ENCODE measurements at regions not wholly inside any gene's neighbourhood (a gene's known extent, or its start where the extent isn't known, plus 50 kb on each side); places are given as distances from the start of the nearest gene placed in this dataset.
"Not testable (repeated sequence)": the region's sequence is repeated elsewhere in the genome, so short reads cannot be mapped to it uniquely, and the experiment has no call there.

GRCh38 chr5:17326600-17327037, 109.2 kb downstream of the BASP1 start:
- no peak for DNase-seq

GRCh38 chr5:17327048-17327625, 109.7 kb downstream of the BASP1 start:
- DNase-seq = no peak

GRCh38 chr5:17329571-17329970, 112.1 kb downstream of the BASP1 start:
- no peak for DNase-seq

- no peak for DNase-seq
Observed at GRCh38 chr5:17330386-17330785, 113.0 kb downstream of the BASP1 start.

- DNase-seq = no peak
Observed at GRCh38 chr5:17331651-17332050, 114.2 kb downstream of the BASP1 start.

GRCh38 chr5:17333755-17334154, 116.3 kb downstream of the BASP1 start:
- DNase-seq = no peak

- DNase-seq = no peak
Observed at GRCh38 chr5:17336054-17336453, 118.6 kb downstream of the BASP1 start.

GRCh38 chr5:17336723-17337122, 119.3 kb downstream of the BASP1 start:
- DNase-seq = not testable (repeated sequence)

GRCh38 chr5:17339841-17340240, 122.4 kb downstream of the BASP1 start:
- no peak for DNase-seq

- no peak for DNase-seq
Observed at GRCh38 chr5:17340379-17340778, 122.9 kb downstream of the BASP1 start.

- no peak for DNase-seq
Observed at GRCh38 chr5:17340819-17341218, 123.4 kb downstream of the BASP1 start.

- DNase-seq = peak; percentile 35 to 68 (median 60)
Observed at GRCh38 chr5:17343675-17344074, 126.2 kb downstream of the BASP1 start.

GRCh38 chr5:17346811-17347210, 129.4 kb downstream of the BASP1 start:
- DNase-seq = no peak

- DNase-seq = no peak
Observed at GRCh38 chr5:17352223-17352622, 134.8 kb downstream of the BASP1 start.

GRCh38 chr5:17354265-17354664, 136.8 kb downstream of the BASP1 start:
- DNase-seq = no peak

GRCh38 chr5:17355586-17356346, 138.3 kb downstream of the BASP1 start:
- peak; percentile 60 to 89 (median 82) for DNase-seq

- DNase-seq = peak in 1 of 3 donors; percentile 24
Observed at GRCh38 chr5:17356551-17356950, 139.1 kb downstream of the BASP1 start.

GRCh38 chr5:17357504-17357903, 140.1 kb downstream of the BASP1 start:
- no peak for DNase-seq

GRCh38 chr5:17358031-17358430, 140.0 kb upstream of the TAF11L2 start:
- DNase-seq = no peak

- peak; percentile 55 to 89 (median 87) for DNase-seq
Observed at GRCh38 chr5:17359451-17360011, 138.5 kb upstream of the TAF11L2 start.

GRCh38 chr5:17360879-17361278, 137.2 kb upstream of the TAF11L2 start:
- DNase-seq = no peak

- no peak for DNase-seq
Observed at GRCh38 chr5:17361331-17361730, 136.7 kb upstream of the TAF11L2 start.

GRCh38 chr5:17364987-17365810, 132.8 kb upstream of the TAF11L2 start:
- no peak for DNase-seq

GRCh38 chr5:17365811-17366138, 132.3 kb upstream of the TAF11L2 start:
- DNase-seq = no peak
